Activated naive CD8-positive, alpha-beta T cell treated with anti-CD3 and anti-CD28 coated beads, Interleukin-2, amount 50 U/mL, for 24 hours (primary cell): ENCODE measurements at regions not wholly inside any gene's neighbourhood (a gene's known extent, or its start where the extent isn't known, plus 50 kb on each side); places are given as distances from the start of the nearest gene placed in this dataset.
A peak's percentile ranks its signal among the peaks of the same experiment; 100 is the strongest.

Source experiments
- ATAC-seq: fragments of 150-1000 bp; cut with Tn5 transposase; one replicate; pipeline ENCODE4 v1.10.0; 2021
- DNase-seq: peaks from one replicate; pipeline ENCODE4 v3.0.0; 2021
- H3K27ac Mint-ChIP-seq: one replicate; pipeline ENCODE4 v1.8.0; 2021; ENCODE audit warnings: mild to moderate bottlenecking, mixed read lengths
- H3K27me3 Mint-ChIP-seq: one replicate; pipeline ENCODE4 v1.8.0; 2021; ENCODE audit warnings: mixed read lengths
- H3K36me3 Mint-ChIP-seq: one replicate; pipeline ENCODE4 v1.8.0; 2021; ENCODE audit warnings: low read depth, mixed read lengths
- H3K4me1 Mint-ChIP-seq: one replicate; pipeline ENCODE4 v1.8.0; 2021; ENCODE audit warnings: mixed read lengths
- H3K4me3 Mint-ChIP-seq: one replicate; pipeline ENCODE4 v1.8.0; 2021; ENCODE audit warnings: mild to moderate bottlenecking, moderate library complexity, mixed read lengths
- H3K9me3 Mint-ChIP-seq: one replicate; pipeline ENCODE4 v1.8.0; 2021; ENCODE audit warnings: mixed read lengths

DNA sequence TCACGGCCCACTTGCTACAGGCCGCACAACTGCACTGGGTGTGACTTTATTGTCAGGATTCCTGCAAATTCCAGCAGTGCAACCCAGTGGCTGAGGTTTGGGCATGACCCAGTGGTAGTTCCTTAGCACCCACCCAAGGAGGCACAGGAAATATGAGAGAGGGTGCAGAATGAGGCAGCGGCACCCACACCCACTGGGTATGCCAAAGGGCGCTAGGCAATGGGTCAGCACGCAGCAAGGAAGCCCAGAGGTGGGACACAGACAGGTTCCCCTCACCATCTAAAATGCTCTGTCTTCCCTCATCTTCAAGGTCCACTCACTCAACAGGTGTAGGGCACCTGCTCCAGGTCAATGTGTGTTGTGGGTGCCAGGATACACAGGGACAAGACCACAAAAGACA lies 357.8 kb upstream of the MKI67 start:
- DNase-seq = no peak
- no peaks in the 10 kb centered on the region for H3K4me1 Mint-ChIP-seq
- H3K9me3 Mint-ChIP-seq = no peaks in the 10 kb centered on the region
- H3K36me3 Mint-ChIP-seq = no peaks in the 10 kb centered on the region
- H3K27ac Mint-ChIP-seq = no peak overlapping the region
- no peak for ATAC-seq
- H3K4me3 Mint-ChIP-seq = no peak overlapping the region
- H3K27me3 Mint-ChIP-seq = no peaks in the 10 kb centered on the region

DNA sequence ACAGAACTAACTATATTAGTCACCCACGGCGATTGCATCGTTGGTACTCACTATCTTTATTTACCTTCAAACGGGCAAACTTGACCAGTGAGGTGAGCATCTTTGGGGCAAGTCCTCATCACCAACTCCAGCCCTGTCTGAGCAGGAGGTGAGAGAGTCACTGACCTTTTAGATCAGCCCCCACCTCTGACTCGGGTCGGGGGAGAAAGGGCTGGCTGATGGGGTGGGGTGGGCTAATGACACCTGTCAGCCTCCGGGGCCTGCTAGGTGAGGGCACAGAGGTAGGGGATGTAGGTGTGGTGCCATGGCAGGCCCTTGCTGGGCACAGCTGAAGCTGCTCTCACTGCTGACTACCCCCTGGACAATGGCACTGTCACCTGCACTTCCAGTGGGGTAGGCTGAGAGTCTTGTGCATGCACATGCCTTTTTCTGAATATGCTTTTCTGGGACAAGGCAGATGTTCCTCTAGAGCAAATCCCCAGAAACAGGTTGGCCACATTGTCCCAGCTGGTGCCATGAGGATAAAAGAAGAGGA lies 359.5 kb upstream of the MKI67 start:
- DNase-seq = no peak
- Mint-ChIP-seq H3K27me3 (no peaks in the 10 kb centered on the region), H3K9me3 (no peaks in the 10 kb centered on the region), H3K36me3 (no peaks in the 10 kb centered on the region), H3K4me1 (no peaks in the 10 kb centered on the region), H3K4me3 (no peak overlapping the region), H3K27ac (no peak overlapping the region)
- no peak for ATAC-seq

DNA sequence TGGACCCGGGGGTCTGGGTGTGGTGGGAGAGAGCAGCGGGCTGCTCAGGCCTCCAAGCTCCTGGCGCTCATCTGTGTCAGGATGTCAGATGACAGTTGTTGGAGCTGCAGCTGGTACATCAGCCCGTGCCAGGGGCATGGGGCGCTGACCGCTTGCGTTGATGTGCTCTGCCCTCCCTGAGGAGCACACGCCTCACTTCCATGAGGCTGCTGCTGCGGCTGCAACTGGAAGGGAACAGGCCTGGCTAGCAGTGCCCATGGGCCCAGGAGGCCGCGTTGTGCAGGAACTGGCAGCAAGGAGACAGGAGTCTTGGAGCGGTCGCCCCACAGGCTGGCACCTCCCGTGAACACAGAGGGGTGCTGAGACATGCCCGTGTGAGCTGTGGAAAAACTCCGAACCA lies 361.3 kb upstream of the MKI67 start:
- H3K9me3 Mint-ChIP-seq = no peaks in the 10 kb centered on the region
- ATAC-seq (no peak), DNase-seq (no peak)
- H3K4me3 Mint-ChIP-seq = no peak overlapping the region
- H3K27ac Mint-ChIP-seq = no peak overlapping the region
- no peaks in the 10 kb centered on the region for H3K27me3 Mint-ChIP-seq
- H3K4me1 Mint-ChIP-seq = no peaks in the 10 kb centered on the region
- no peaks in the 10 kb centered on the region for H3K36me3 Mint-ChIP-seq

DNA sequence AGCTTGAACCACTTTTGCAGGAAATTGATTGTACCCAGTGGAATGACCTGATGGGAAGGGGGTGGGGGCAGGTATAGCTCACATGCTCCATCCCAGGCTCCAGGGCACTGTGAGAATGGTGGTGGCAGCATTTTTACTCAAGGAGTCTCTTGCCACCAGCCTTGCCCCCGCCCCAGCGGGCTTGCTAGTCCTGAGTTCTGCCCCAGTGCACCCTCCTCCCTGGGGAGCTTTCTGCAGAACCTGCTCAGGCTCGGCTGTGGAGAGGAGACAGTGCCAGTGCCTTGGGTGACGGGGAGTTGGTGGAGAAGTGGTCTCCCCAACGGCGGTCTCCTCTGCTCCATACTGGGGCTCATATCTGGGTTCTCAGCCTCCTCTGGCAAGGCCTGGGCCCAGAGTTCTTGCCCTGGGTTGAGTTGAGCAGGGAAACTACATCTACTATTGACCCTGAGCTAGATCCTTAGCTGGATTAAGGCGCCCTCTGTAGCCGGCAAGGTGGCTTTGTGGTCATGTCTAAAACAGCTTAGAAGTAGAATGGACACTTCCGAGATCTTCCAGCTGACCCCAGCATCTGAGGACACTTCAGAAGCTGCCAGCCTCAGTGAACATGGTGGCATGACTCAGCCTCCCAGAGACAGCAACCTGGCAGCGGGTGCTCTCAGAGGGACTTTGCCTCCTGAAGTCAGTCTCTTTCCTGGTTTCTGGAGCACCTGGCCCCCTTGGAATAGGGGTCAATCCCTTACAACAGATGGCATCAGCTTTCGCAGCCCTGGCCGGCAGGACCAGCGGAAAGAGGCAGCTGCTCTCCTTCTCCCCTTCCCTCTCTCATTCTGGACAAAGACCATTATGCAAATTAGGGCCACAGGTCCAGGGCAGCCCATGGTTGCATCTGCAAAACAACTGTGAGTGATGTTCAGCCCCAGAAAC lies 363.4 kb upstream of the MKI67 start:
- H3K4me3 Mint-ChIP-seq = no peak overlapping the region
- H3K36me3 Mint-ChIP-seq = no peaks in the 10 kb centered on the region
- no peaks in the 10 kb centered on the region for H3K27me3 Mint-ChIP-seq
- no peak overlapping the region for H3K27ac Mint-ChIP-seq
- H3K9me3 Mint-ChIP-seq = no peaks in the 10 kb centered on the region
- DNase-seq = no peak
- no peaks in the 10 kb centered on the region for H3K4me1 Mint-ChIP-seq
- ATAC-seq = no peak

DNA sequence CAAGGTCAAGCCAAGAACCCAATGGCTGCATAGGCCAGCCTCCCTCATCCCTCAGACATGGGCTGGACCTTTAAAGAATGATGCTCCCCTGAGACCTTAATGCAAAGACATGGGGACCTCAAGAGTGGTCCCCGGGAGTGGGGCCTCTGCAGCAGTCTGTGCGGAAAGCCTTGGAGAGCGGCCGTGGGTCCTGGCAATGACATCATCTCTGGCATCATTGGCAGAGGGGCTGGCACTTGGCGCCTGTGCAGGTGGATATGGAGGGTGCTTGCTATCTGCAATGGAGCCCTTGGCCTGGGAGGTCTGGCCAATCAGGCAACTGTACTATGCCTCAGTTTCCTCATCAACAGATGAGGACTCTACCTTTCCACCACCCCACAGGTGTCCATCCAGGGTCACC lies 365.5 kb upstream of the MKI67 start:
- H3K4me3 Mint-ChIP-seq = no peak overlapping the region
- ATAC-seq (no peak), DNase-seq (no peak)
- no peak overlapping the region for H3K27ac Mint-ChIP-seq
- no peaks in the 10 kb centered on the region for H3K9me3 Mint-ChIP-seq
- no peaks in the 10 kb centered on the region for H3K4me1 Mint-ChIP-seq
- H3K36me3 Mint-ChIP-seq = no peaks in the 10 kb centered on the region
- no peaks in the 10 kb centered on the region for H3K27me3 Mint-ChIP-seq

DNA sequence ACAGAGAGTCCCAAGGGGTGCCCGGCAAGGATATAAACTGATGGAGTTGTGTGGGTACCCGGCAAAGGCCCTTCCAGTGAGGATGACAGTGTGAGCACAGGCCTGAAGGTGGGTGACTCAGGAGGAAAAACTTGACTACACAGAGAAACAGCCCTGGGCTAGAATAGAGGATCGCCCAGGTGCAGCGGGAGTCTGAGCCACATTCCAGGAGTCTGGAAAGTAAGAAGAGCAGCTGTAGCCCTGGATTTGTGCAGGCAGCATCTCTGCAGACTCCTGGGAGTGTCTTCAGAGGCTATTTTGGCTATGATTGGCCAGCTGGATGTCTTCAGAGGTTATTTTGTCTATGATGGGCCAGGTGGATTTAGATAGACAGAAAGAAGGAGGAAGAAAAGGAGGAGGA lies 367.6 kb upstream of the MKI67 start:
- Mint-ChIP-seq H3K27ac (no peak overlapping the region), H3K4me3 (no peak overlapping the region), H3K4me1 (no peaks in the 10 kb centered on the region), H3K9me3 (no peaks in the 10 kb centered on the region), H3K36me3 (no peaks in the 10 kb centered on the region), H3K27me3 (no peaks in the 10 kb centered on the region)
- no peak for DNase-seq
- ATAC-seq = no peak

DNA sequence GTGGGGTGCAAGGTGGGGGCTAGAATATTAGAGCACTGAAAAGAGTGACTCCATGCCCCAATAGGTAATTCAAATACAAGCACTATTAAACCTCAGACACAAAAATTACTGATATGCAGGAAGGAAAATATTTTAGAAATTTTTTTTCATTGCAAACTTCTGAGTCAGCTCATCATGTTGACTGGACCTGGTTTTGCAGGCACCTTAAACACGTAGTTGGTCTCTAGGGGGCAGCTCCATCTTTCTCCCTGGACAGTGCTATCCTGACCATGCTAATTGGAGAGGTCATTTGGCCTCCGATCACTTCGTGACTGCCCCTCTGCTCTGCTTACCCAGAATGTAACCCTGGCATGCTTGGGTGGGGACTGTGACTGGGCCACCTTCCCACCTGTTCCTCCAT lies 368.4 kb upstream of the MKI67 start:
- Mint-ChIP-seq H3K4me1 (no peaks in the 10 kb centered on the region), H3K9me3 (no peaks in the 10 kb centered on the region)
- no peak for ATAC-seq

DNA sequence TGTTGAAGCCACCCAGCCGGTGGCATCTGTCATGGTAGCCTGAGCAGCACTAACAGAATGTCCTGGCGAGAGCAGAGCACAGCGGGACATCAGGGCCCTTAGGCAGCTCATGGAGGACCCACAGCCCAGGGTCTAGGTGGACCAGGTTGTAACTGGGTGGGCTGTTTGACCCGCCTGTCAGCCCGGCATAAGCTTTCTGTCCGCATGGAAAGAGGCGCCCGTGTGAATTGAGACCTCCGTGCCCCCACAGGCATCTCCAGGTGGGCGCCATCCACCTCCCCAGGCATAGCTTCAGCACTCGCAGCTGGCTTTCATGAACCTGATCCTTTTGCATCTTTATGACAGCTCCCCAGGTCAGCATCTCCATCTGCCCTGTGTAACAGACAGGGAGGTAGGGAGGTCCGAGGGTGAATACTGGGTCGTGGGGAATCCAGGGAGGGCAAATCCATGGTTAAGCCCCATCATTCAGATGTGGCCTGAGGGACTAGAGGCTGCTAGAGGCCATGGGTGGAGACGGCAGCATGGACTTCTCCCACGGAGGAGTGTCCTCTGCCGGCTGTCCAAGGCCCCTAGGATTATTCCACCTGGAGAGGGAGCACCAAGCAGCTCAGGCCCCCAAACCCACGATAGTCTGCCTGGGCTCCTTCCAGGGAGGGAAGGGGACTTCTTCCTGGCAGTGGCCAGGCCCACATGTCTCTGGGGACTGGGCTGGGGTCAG lies 371.6 kb upstream of the MKI67 start:
- H3K4me3 Mint-ChIP-seq = no peak overlapping the region
- ATAC-seq = peak; percentile 11
- DNase-seq = no peak
- no peaks in the 10 kb centered on the region for H3K36me3 Mint-ChIP-seq
- H3K4me1 Mint-ChIP-seq = no peaks in the 10 kb centered on the region
- H3K9me3 Mint-ChIP-seq = no peaks in the 10 kb centered on the region
- no peaks in the 10 kb centered on the region for H3K27me3 Mint-ChIP-seq
- H3K27ac Mint-ChIP-seq = no peak overlapping the region

More for the DNA sequence above, 368.4 kb upstream of the MKI67 start:
- DNase-seq = no peak
- Mint-ChIP-seq H3K36me3 (no peaks in the 10 kb centered on the region), H3K4me3 (no peak overlapping the region), H3K27ac (no peak overlapping the region), H3K27me3 (no peaks in the 10 kb centered on the region)

DNA sequence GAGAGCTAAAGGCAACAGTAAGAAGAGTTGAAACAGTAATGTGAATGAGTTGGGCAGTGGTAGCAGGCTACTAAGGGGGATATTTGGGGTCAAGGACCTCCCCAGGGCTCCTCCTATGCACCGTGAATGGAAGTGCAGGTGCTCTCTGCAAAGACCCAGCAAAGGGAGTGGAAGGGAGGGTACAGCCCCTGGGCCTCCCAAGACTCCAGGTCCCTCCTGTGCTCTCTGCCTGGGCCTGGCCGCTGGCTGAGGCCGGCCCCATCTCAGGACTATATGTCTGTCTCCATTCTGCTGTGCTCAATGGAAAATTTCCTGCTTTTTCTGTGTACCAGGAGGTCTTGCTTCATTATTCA lies 372.1 kb upstream of the MKI67 start:
- Mint-ChIP-seq H3K4me3 (no peak overlapping the region), H3K9me3 (no peaks in the 10 kb centered on the region), H3K4me1 (no peaks in the 10 kb centered on the region), H3K27ac (no peak overlapping the region), H3K27me3 (peaks cover 1% of the 10 kb centered on the region), H3K36me3 (no peaks in the 10 kb centered on the region)
- no peak for DNase-seq
- no peak for ATAC-seq

DNA sequence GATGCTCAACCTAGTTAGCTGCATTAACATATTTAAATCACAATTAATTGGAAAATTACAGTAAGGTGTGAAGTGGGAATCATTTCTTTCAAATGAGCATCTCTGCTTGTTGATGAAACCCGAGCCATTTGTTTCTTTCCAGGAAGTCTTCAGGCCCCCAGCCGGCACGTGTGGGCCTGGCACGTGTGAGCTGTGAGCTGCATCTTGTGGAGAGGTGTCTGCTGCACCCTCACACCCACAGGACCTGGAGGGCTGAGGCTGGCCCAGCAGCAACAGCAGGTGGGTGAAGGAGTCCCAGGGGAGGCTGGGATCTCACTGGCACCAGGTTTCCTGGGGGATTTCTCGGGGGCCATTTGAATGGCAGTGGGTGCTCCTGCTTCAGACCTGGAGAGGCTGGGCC lies 372.5 kb upstream of the MKI67 start:
- H3K27me3 Mint-ChIP-seq = peaks cover 1% of the 10 kb centered on the region
- no peaks in the 10 kb centered on the region for H3K36me3 Mint-ChIP-seq
- no peak overlapping the region for H3K4me3 Mint-ChIP-seq
- H3K27ac Mint-ChIP-seq = no peak overlapping the region
- ATAC-seq = no peak
- H3K9me3 Mint-ChIP-seq = no peaks in the 10 kb centered on the region
- H3K4me1 Mint-ChIP-seq = no peaks in the 10 kb centered on the region
- no peak for DNase-seq

DNA sequence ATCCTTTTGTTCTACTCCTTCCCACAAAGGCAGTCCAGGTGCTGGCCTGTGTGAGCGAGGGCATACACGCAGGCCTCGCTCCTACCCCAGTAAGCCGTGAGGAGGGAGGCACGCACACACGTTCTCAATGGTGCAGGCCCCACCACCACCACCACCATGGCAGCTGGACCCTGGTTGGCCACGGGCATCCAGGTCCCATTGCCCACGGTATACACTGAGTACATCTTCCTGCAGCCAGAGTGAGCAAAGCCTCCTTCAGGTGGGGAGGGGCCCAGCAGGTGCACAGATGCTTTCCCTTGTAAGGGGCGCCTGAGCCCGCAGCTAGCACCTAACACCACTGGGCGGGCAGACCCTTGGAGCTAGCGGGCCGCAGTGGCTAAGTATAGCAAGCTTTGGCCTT lies 373.3 kb upstream of the MKI67 start:
- Mint-ChIP-seq H3K4me3 (no peak overlapping the region), H3K9me3 (no peaks in the 10 kb centered on the region), H3K4me1 (no peaks in the 10 kb centered on the region), H3K27ac (no peak overlapping the region), H3K36me3 (no peaks in the 10 kb centered on the region), H3K27me3 (peaks cover 1% of the 10 kb centered on the region)
- ATAC-seq (no peak), DNase-seq (no peak)

DNA sequence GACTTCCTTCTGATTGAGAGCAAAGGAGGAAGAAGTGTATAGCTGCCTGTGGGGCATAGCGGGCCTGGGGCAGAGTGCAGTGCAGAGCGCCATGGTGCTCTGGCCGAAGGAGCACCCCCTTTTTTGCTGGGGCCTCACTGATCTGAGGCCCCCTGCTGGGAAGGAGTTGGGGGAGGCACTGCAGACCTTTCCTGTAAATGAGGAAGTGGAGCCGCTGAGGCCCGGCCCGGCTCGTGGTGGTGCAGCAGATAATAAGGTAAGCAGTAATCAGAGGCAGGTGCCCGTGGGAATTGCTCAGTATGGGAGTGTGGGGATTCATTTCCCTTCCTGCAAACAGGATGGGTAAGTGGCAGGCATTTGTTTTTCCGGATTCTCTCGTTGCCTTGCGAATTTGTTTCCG lies 373.7 kb upstream of the MKI67 start:
- H3K36me3 Mint-ChIP-seq = no peaks in the 10 kb centered on the region
- H3K27me3 Mint-ChIP-seq = peaks cover 1% of the 10 kb centered on the region
- no peak overlapping the region for H3K4me3 Mint-ChIP-seq
- no peak for ATAC-seq
- DNase-seq = no peak
- no peaks in the 10 kb centered on the region for H3K4me1 Mint-ChIP-seq
- no peak overlapping the region for H3K27ac Mint-ChIP-seq
- no peaks in the 10 kb centered on the region for H3K9me3 Mint-ChIP-seq

DNA sequence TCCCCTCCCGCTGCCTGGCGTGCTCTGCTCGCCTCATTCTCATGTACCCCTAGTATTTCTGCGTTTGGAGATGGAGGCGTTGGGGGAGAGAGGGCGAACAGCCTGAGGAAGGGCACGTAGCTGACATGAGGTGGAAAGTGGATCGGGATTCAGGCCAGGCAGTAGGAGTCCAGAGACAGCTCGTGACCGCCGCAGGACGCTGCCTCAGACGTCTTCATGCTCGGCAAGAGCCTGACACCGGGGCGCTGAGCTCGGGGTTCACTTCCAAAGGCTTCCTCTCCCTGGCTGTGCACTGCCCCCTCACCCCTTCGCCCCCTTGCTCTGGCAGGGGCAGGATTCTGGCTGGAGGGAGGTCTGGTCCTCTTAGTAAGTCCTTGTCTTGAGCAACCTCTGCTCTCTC lies 374.4 kb upstream of the MKI67 start:
- ATAC-seq (no peak), DNase-seq (no peak)
- Mint-ChIP-seq H3K36me3 (no peaks in the 10 kb centered on the region), H3K4me1 (no peaks in the 10 kb centered on the region), H3K27ac (no peak overlapping the region), H3K4me3 (no peak overlapping the region), H3K9me3 (no peaks in the 10 kb centered on the region), H3K27me3 (peaks cover 1% of the 10 kb centered on the region)

DNA sequence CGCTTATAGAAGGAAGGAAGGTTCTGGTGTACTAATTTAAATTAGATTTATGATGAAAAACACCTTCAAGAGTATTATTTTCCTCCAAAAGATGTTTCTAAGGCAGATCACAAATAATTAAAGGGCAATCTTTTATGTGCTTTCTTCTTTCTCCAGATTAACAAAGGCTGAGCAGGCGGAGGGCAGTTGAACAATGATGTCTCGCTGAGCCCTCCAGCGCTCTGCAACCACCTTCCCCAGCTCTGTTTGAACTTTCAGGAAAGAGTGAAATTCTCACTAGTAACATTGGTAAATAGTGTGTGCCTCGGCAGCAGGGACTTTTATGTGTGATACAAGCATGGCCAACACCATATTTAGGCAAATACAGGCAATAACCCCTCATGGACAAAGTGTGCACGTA lies 379.1 kb upstream of the MKI67 start:
- Mint-ChIP-seq H3K4me1 (no peaks in the 10 kb centered on the region), H3K27ac (no peak overlapping the region), H3K9me3 (peaks cover 3% of the 10 kb centered on the region), H3K27me3 (peaks cover 1% of the 10 kb centered on the region), H3K4me3 (no peak overlapping the region), H3K36me3 (no peaks in the 10 kb centered on the region)
- DNase-seq (no peak), ATAC-seq (no peak)

DNA sequence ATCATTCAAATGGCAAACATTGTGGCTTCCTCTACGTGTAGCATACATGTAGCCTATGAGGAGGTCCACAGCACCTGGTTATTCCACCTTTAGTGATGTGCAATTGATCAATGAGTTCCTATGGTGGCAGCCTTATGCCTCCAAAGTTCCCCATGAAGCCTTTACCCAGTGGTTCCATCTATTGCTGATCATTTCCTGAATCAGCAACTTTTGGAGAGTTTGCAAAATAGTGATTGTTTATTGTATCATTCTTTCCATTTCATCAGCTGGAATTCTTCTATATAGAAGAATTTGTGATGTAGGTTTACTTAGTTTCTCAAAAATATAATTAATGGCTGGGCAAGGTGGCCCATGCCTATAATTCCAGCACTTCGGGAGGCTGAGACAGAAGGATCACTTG lies 380.2 kb upstream of the MKI67 start:
- no peaks in the 10 kb centered on the region for H3K4me1 Mint-ChIP-seq
- no peak overlapping the region for H3K4me3 Mint-ChIP-seq
- H3K36me3 Mint-ChIP-seq = no peaks in the 10 kb centered on the region
- no peak for ATAC-seq
- no peak for DNase-seq
- peaks cover 1% of the 10 kb centered on the region for H3K27me3 Mint-ChIP-seq
- peaks cover 3% of the 10 kb centered on the region for H3K9me3 Mint-ChIP-seq
- no peak overlapping the region for H3K27ac Mint-ChIP-seq
